Upper lobe of right lung (tissue), 1 donor: ENCODE measurements at regions not wholly inside any gene's neighbourhood (a gene's known extent, or its start where the extent isn't known, plus 50 kb on each side); places are given as distances from the start of the nearest gene placed in this dataset.
"Not testable (repeated sequence)": the region's sequence is repeated elsewhere in the genome, so short reads cannot be mapped to it uniquely, and the experiment has no call there.

ENCODE experiments used
- ATAC-seq: fragments of 200-7000 bp; cut with Tn5 transposase; one replicate; pipeline ENCODE4 v1.9.1; 2020; ENCODE audit warnings: mild to moderate bottlenecking, moderate library complexity
- DNase-seq: peaks from one replicate; pipeline ENCODE4 v3.0.0-alpha.2; 2020
- H3K27ac ChIP-seq: fragments of 200-600 bp; one replicate; pipeline ENCODE4 v1.8.0; 2022
- H3K27me3 ChIP-seq: fragments of 200-600 bp; one replicate; pipeline ENCODE4 v1.8.0; 2022; ENCODE audit warnings: mild to moderate bottlenecking
- H3K36me3 ChIP-seq: fragments of 200-600 bp; one replicate; pipeline ENCODE4 v1.8.0; 2022
- H3K4me1 ChIP-seq: fragments of 200-600 bp; one replicate; pipeline ENCODE4 v1.8.0; 2022
- H3K4me3 ChIP-seq: fragments of 200-600 bp; one replicate; pipeline ENCODE4 v1.8.0; 2022; ENCODE audit warnings: mild to moderate bottlenecking
- H3K9me3 ChIP-seq: fragments of 200-600 bp; one replicate; pipeline ENCODE4 v1.8.0; 2022
- CTCF ChIP-seq: fragments of 200-600 bp; IDR thresholded peaks from one replicate; pipeline ENCODE4 v1.8.0; 2022; ENCODE audit warnings: antibody characterized with exemption
- intact Hi-C: fragments of 100-400 bp; cut with DNase I; formaldehyde crosslinking; loops from one replicate; pipeline ENCODE4 v1.11.0; 2022
- donor health status: DM: no; HTN: yes; CAD: no; lungs with severe emphysema.

GRCh38 chr21:27034796-27035195 lies 67.9 kb upstream of the ADAMTS5 start:
- H3K27me3 ChIP-seq: no peaks in the 10 kb centered on the region
- H3K4me1 ChIP-seq: no peaks in the 10 kb centered on the region
- H3K9me3 ChIP-seq: no peaks in the 10 kb centered on the region
- TF ChIP-seq CTCF: no peak
- DNase-seq (no peak), ATAC-seq (no peak)
- intact Hi-C loops: no loop called here
- no peaks in the 10 kb centered on the region for H3K36me3 ChIP-seq
- no peak overlapping the region for H3K27ac ChIP-seq
- H3K4me3 ChIP-seq: no peak overlapping the region

- H3K27ac ChIP-seq: no peak overlapping the region
- TF ChIP-seq CTCF: no peak
- DNase-seq (no peak), ATAC-seq (no peak)
- no peaks in the 10 kb centered on the region for H3K9me3 ChIP-seq
- no peaks in the 10 kb centered on the region for H3K36me3 ChIP-seq
- no peak overlapping the region for H3K4me3 ChIP-seq
- intact Hi-C loops: no loop called here
- no peaks in the 10 kb centered on the region for H3K4me1 ChIP-seq
- no peaks in the 10 kb centered on the region for H3K27me3 ChIP-seq
These were observed 66.6 kb upstream of the ADAMTS5 start for GRCh38 chr21:27033471-27033870.

GRCh38 chr21:27026501-27026900 lies 59.6 kb upstream of the ADAMTS5 start:
- intact Hi-C loops: no loop called here
- TF ChIP-seq CTCF: no peak

GRCh38 chr21:27025708-27026107 lies 58.8 kb upstream of the ADAMTS5 start:
- H3K27me3 ChIP-seq, H3K4me1 ChIP-seq, intact Hi-C loops, H3K27ac ChIP-seq, H3K4me3 ChIP-seq, H3K36me3 ChIP-seq, H3K9me3 ChIP-seq, DNase-seq, ATAC-seq: not testable (repeated sequence)

More at GRCh38 chr21:27026501-27026900, 59.6 kb upstream of the ADAMTS5 start:
- DNase-seq (no peak), ATAC-seq (no peak)
- Histone ChIP-seq H3K27me3 (no peaks in the 10 kb centered on the region), H3K4me3 (no peak overlapping the region), H3K4me1 (peaks cover 4% of the 10 kb centered on the region), H3K36me3 (no peaks in the 10 kb centered on the region), H3K9me3 (no peaks in the 10 kb centered on the region), H3K27ac (no peak overlapping the region)

GRCh38 chr21:27024971-27025370 lies 58.1 kb upstream of the ADAMTS5 start:
- intact Hi-C loops: no loop called here
- no peak for TF ChIP-seq CTCF
- Histone ChIP-seq H3K9me3 (no peaks in the 10 kb centered on the region), H3K27me3 (no peaks in the 10 kb centered on the region), H3K27ac (no peak overlapping the region), H3K4me3 (no peak overlapping the region), H3K4me1 (peaks cover 4% of the 10 kb centered on the region), H3K36me3 (no peaks in the 10 kb centered on the region)
- no peak for DNase-seq
- ATAC-seq: no peak

GRCh38 chr21:27024301-27024700 lies 57.4 kb upstream of the ADAMTS5 start:
- Histone ChIP-seq H3K27ac (no peak overlapping the region), H3K27me3 (no peaks in the 10 kb centered on the region), H3K4me3 (no peak overlapping the region), H3K9me3 (no peaks in the 10 kb centered on the region), H3K4me1 (peaks cover 4% of the 10 kb centered on the region), H3K36me3 (no peaks in the 10 kb centered on the region)
- intact Hi-C loops: no loop called here
- no peak for TF ChIP-seq CTCF
- no peak for ATAC-seq
- no peak for DNase-seq
